MM.1S (cell line): ENCODE measurements at regions not wholly inside any gene's neighbourhood (a gene's known extent, or its start where the extent isn't known, plus 50 kb on each side); places are given as distances from the start of the nearest gene placed in this dataset.

Experiments used
- EZH2 ChIP-seq: fragments of 300-600 bp; sonication (generic); optimal IDR thresholded peaks from 2 replicates; pipeline ENCODE3; 2017; ENCODE audit warnings: low read depth, mild to moderate bottlenecking, antibody characterized with exemption, low read length, mixed read lengths
- EZH2phosphoT487 ChIP-seq: fragments of 300-600 bp; sonication (generic); IDR thresholded peaks from 2 replicates; pipeline ENCODE4 v1.6.1; 2018; ENCODE audit warnings: antibody characterized with exemption, low read length
- TF ChIP-seq, protein P1 (sequence below): fragments of 300-600 bp; sonication (generic); IDR thresholded peaks from 2 replicates; pipeline ENCODE4 v1.5.1; 2016; ENCODE audit warnings: antibody characterized with exemption, low read length, mixed read lengths

DNA sequence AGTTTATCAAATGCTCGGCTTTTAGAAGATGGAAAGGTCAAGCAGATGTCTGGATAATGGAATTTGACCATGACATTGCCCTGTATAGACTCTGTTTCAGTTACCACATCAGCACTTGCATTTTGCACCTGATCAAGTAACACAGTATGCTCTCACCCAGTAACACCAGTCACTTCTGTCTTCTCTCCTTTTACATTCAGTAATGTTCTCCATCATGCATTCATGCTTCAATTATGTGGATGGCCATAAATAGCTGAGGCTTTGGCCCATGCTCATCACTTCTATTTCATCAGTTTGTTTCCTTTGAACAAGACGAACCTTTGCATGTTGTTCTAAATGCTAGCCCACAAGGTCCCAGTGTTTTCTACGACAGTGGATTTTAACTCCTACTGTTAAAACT is 322.9 kb upstream of the ACVR2A start:
- TF ChIP-seq, protein P1, sequence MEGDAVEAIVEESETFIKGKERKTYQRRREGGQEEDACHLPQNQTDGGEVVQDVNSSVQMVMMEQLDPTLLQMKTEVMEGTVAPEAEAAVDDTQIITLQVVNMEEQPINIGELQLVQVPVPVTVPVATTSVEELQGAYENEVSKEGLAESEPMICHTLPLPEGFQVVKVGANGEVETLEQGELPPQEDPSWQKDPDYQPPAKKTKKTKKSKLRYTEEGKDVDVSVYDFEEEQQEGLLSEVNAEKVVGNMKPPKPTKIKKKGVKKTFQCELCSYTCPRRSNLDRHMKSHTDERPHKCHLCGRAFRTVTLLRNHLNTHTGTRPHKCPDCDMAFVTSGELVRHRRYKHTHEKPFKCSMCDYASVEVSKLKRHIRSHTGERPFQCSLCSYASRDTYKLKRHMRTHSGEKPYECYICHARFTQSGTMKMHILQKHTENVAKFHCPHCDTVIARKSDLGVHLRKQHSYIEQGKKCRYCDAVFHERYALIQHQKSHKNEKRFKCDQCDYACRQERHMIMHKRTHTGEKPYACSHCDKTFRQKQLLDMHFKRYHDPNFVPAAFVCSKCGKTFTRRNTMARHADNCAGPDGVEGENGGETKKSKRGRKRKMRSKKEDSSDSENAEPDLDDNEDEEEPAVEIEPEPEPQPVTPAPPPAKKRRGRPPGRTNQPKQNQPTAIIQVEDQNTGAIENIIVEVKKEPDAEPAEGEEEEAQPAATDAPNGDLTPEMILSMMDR, result no peak
- TF ChIP-seq EZH2 (no peak), EZH2phosphoT487 (no peak)
